ENCODE measurements at regions not wholly inside any gene's neighbourhood (a gene's known extent, or its start where the extent isn't known, plus 50 kb on each side); places are given as distances from the start of the nearest gene placed in this dataset.

DNA sequence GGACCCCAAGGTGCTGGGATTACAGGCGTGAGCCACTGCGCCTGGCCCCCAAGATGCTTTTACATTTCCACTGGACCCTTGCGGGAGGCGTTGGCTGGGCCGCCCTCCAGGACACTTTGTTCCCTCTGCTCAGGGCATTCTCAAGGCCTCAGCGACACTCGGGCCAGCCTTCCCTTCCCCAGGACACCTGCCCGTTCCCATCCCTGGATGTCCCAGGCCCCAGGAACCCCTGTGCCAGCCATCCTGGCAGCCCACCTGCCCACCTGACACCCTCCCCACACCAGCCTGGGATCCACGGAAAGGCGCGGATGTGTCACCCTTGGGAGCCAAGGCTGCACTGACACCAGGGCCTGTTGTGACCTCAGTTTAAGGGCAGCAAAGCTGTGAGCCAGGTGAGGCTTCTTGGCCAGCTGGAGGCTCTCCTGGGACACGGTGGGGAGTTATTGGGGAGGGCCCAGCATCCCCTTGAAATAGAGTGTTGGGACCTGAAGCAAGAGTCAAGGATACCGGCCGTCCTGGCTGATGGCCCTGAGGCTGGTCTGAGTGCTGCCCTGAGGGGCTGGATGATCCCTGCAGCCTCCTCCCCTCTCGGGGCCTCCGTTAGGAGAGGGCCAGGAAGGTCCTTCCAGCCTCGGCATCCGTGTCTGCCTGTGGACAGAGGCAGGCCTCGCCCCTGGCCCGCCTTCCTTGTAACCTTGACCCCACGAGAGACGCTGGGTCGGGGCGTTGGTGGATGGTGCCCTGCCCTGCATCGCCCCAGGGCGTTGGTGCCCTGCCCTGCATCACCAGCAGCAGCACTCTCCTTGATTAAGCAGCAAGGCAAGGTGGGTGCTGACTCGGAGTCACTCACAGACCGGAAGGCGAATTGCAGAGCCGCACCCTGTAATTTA, 84.2 kb upstream of the BHLHE23 start:
- DNase-seq (ENCODE audit: low read depth in 1 of 2, low spot score in 1 of 2) = no peak
- no peak for TF ChIP-seq JUND (IDR thresholded peaks at IDR 0.05; ENCODE audit: low read depth)
- in situ Hi-C loops (cut with HindIII; ENCODE audit: low pct_unique_long_range_greater_than_20kb, low sequenced_read_pairs) = no loop called here

DNA sequence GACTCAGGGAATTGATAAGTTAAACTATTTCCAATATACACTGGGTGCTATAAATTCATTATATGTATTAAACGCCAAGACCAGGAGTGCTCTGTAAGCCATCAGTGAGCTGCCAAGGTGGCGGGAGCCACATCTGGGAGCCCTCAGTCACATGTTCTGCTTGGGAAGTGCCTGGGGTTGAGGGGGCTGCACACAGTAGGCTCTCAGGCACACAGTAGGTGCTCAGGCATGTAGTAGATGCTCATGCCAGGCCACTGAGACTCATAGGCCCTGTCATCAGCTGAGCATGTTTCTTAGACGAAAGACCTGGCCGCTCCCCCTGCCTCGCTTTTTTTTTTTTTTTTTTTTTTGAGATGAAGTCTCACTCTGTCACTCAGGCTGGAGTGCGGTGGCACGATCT, 83.3 kb upstream of the BHLHE23 start:
- DNase-seq (ENCODE audit: low read depth in 1 of 2, low spot score in 1 of 2) = no peak
- TF ChIP-seq JUND (IDR thresholded peaks at IDR 0.05; ENCODE audit: low read depth) = no peak
- in situ Hi-C loops (cut with HindIII; ENCODE audit: low pct_unique_long_range_greater_than_20kb, low sequenced_read_pairs) = no loop called here

DNA sequence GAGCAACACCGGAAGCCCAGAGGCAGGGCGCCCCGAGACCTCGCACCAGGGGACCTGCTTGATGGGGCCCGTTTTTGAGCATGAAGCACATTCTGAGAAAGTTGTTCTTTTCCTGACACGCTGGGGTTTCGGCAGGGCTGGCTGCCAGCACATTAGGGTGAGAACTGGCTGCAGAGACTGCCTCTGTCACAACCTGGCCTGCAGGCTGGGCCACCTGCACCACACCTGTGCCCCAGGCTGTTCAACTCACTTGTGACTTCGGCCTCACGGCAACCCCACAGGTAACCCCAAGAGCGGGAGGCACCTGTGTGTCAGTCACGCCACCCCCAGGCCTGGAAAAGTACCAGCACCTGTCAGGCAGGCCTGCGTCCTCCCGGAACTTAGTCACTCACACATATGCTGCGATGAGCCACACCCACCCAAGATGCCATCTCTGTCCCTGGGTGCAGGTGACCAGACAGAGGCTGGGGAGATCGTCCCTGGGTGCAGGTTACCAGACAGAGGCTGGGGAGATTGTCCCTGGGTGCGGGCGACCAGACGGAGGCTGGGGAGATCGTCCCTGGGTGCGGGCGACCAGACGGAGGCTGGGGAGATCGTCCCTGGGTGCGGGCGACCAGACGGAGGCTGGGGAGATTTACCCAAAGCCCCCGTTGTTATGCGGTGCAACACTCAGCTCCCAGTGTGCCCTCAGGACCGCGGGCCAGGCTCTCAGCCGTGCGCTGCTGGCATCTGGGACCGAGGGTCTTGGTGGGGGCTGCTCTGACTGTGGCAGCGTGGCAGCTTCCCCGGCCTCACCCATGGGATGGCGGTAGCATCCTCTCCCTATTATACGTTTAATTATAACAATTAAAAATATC, 82.5 kb upstream of the BHLHE23 start:
- TF ChIP-seq JUND (IDR thresholded peaks at IDR 0.05; ENCODE audit: low read depth) = no peak
- peak in 1 of 2 experiments; percentile 69 for DNase-seq (ENCODE audit: low read depth in 1 of 2, low spot score in 1 of 2)
- in situ Hi-C loops (cut with HindIII; ENCODE audit: low pct_unique_long_range_greater_than_20kb, low sequenced_read_pairs) = no loop called here

DNA sequence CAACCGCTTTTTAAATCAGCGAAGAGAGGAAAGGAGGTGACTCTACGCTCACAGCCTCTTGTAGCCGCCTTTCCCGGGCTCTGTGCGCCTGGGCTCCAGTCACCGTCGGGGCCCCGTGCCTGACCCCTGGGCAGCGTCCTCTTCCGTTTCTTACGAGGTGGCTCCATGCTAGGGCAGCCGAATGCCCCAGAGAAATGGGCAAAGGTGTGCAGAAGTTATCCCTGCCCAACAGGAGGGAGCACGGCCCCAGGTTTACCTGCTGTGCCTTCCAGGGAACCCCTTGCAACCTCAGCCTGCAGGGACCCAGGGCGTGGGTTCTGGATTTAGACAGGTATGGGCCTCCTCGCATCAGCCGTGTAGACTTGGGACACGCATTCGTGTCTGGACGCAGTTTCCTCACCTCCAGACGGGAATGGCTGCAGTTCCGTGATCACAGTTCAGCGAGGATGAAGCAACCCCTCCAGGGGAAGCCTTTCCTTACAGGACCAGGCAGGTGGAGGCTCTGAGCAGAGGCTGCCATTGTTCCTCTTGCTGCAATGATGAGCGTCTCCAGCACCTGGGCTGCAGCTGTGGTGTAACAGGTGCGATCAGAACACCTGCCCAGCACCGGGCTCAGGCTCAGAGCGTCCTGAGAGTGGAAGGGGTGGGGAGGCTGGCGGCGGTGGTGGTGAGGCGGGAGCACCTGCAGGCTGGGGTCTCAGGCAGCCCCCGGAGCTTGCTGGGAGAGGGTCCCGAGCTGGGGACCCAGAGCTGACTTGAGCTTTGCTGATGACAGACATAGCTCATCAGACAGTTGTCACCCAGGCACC, 81.3 kb upstream of the BHLHE23 start:
- no peak for DNase-seq (ENCODE audit: low read depth in 1 of 2, low spot score in 1 of 2)
- TF ChIP-seq JUND (IDR thresholded peaks at IDR 0.05; ENCODE audit: low read depth) = no peak
- in situ Hi-C loops (cut with HindIII; ENCODE audit: low pct_unique_long_range_greater_than_20kb, low sequenced_read_pairs) = no loop called here

DNA sequence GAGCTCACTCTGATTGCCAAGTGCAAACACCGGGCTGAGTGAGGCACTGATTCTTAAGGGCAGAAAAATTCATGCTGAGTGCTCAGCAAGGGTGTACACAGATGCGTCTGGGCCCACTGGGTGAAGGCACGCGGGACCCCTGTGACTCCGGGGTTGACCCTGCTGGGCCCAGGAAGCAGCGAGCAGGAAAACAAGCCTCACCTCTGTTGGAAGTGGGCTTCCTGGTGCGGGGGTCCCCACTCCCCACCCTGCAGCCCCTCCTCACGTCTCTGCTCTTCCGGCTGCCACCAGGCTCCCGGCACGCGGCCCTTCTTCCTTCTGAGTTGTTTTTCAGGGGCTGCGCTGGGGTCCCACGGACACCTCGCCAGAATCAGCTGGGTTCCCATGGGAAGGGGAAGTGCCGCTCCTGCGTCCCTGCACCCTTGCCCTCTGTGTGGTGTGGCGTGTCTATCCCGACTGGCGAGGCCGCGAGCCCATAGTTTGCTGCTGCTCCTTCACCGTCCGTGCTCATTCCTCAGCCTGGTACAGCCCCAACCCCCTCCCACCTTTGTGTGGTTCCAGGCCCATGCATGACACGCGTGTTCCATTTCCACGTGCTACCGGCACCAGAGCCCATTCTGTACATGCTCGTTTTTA, 80.6 kb upstream of the BHLHE23 start:
- in situ Hi-C loops (cut with HindIII; ENCODE audit: low pct_unique_long_range_greater_than_20kb, low sequenced_read_pairs) = no loop called here
- DNase-seq (ENCODE audit: low read depth in 1 of 2, low spot score in 1 of 2) = no peak
- no peak for TF ChIP-seq JUND (IDR thresholded peaks at IDR 0.05; ENCODE audit: low read depth)

DNA sequence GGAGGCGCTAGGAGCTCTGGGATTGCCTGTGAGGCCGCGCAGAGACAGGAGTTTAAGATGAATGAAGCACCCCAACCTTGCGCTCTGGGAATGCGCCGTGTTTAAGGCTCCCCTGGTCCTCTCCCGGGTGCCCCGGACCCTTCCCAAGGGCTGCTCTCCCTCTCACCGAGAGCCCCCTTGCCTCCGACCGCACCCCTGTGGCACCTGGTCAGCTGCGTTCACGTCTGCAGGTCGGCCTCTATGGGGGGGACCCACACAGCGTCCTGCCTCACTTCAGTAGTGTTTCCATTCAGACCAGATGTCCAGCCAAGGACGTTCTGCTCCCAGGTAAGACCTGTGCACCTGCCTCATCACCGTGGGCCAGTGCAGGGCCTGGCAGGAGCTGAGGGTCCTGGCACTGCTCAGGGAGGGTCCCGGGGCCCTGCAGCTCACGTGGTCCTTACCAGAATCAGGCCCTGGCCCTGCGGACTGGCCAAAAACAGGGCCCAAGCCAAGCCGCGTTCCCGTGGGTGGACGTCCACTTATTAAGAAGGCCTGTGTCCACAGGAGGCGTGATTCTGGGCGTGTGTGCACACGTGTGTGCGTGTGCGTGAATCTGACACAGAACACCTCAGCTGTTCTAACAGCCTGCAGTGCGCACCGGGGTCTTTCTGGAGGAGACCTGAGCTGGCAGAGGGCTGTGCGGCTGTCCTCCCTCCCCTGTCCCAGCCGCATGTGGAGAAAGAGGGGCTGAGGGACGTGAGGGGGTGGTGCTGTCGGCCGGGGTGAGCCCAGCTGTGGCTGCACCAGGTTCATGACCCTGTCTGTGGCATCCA, 79.9 kb upstream of the BHLHE23 start:
- DNase-seq (ENCODE audit: low read depth in 1 of 2, low spot score in 1 of 2) = no peak
- no peak for TF ChIP-seq JUND (IDR thresholded peaks at IDR 0.05; ENCODE audit: low read depth)
- in situ Hi-C loops (cut with HindIII; ENCODE audit: low pct_unique_long_range_greater_than_20kb, low sequenced_read_pairs) = no loop called here

DNA sequence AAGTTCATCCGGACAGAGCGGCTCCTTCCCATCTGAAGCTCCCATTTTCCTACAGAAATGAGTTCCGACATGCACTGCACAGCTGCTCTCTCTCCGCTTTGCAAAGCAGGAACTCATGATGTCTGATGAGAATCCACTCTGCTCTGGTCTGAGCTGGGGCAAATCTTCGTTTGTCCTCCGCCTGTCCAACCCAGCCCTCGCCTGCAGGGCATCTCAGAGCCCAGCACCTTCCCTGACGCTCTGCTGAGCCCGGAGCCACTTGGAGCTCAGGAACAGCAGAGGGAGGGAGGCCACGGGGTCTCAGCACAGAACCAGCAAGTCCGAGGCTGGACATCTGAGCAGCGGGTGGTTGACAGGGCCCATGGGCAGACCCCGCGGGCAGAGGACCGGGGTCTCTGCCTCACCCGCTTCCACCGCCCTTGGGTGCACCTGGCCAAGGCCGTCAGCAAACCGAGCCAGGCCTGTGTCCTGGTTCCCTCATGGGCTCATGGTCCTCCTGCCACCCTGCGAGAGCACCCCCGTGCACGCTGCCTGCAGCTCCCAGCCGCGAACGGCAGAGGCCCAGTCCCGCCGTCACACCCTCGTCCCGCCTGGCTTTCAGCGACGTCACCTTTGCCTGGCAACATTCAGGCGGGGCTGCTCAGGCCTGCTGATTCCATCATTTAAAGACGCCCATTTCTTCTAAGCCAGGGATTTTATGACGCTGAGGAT, 78.5 kb upstream of the BHLHE23 start:
- DNase-seq (ENCODE audit: low read depth in 1 of 2, low spot score in 1 of 2) = no peak
- in situ Hi-C loops (cut with HindIII; ENCODE audit: low pct_unique_long_range_greater_than_20kb, low sequenced_read_pairs) = no loop called here
- no peak for TF ChIP-seq JUND (IDR thresholded peaks at IDR 0.05; ENCODE audit: low read depth)

DNA sequence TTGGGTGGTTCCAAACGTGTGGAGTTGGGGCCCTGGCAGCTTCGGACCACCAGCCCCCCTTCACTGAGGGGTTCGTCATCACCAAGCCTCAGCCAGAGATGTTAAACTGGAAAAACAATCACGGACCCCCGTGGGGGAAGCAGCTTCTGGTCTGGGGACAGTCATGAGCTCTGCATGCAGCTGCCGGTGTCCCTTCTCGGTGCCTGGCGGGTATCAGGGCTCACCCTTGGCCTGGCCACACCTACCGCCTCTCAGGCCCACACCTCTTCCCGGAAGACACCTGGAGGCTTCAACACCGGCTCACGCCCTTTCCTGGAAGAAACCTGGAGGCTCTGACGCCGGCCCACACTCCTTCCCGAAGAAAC, 77.8 kb upstream of the BHLHE23 start:
- no peak for TF ChIP-seq JUND (IDR thresholded peaks at IDR 0.05; ENCODE audit: low read depth)
- in situ Hi-C loops (cut with HindIII; ENCODE audit: low pct_unique_long_range_greater_than_20kb, low sequenced_read_pairs) = no loop called here
- DNase-seq (ENCODE audit: low read depth in 1 of 2, low spot score in 1 of 2) = no peak

DNA sequence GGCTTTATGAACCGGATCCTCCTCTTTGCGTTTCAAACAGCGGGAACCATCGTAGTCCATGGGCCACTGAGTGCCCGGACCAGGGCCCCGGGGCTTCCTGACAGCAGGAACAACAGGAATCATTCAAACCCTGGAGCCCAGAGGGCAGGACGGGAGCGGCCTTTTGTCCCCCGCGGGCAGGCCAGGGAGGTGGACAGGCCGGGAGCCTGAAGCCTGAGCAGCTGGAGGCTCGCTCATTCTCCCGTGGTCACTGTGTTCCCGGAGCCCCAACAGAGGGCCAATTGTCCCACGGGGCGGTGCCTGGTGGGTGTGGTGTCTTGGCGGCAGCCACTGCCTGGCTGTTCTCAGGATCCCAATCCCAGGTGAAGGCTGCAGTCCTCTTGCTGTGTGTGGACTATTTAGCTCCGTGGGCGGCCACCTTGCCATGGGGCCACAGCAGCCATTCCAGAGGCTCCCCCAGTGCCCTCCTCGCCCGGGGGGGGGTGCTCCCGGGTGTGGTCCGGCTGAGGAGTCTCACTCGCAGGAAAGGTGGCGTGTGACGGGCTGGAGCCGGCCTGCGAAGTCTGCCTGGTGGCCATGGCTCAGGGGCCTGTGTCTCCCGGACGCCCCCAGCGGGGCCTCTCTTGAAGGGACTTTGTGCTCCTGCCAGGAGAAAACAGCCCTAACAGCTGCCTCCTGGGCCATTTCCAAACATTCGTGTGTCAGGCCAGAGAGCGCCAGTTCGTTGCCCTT, 77.2 kb upstream of the BHLHE23 start:
- in situ Hi-C loops (cut with HindIII; ENCODE audit: low pct_unique_long_range_greater_than_20kb, low sequenced_read_pairs) = no loop called here
- DNase-seq (ENCODE audit: low read depth in 1 of 2, low spot score in 1 of 2) = peak in 1 of 2 experiments; percentile 35
- TF ChIP-seq JUND (IDR thresholded peaks at IDR 0.05; ENCODE audit: low read depth) = no peak
